GM19395 (cell line): ENCODE measurements at regions not wholly inside any gene's neighbourhood (a gene's known extent, or its start where the extent isn't known, plus 50 kb on each side); places are given as distances from the start of the nearest gene placed in this dataset.

Source experiments
- ATAC-seq: cut with Tn5 transposase; IDR thresholded peaks from one replicate; pipeline ENCODE4 v1.9.1; 2021; ENCODE audit warnings: mild to moderate bottlenecking, moderate library complexity; ENCODE audit not compliant: unreplicated experiment

GRCh38 chr13:63972328-63972727, 2556.7 kb upstream of the PCDH20 start:
- ATAC-seq, result no peak

- ATAC-seq, result no peak
These were observed 2539.0 kb upstream of the PCDH20 start for GRCh38 chr13:63954683-63955082.

- ATAC-seq, result no peak
These were observed 2532.4 kb upstream of the PCDH20 start for GRCh38 chr13:63948045-63948444.

GRCh38 chr13:63944911-63945310, 2529.3 kb upstream of the PCDH20 start:
- no peak for ATAC-seq

GRCh38 chr13:63942372-63942771, 2526.7 kb upstream of the PCDH20 start:
- ATAC-seq, result no peak

GRCh38 chr13:63938851-63939250, 2523.2 kb upstream of the PCDH20 start:
- no peak for ATAC-seq

- ATAC-seq, result no peak
These were observed 2494.9 kb upstream of the PCDH20 start for GRCh38 chr13:63910511-63910910.

- ATAC-seq, result no peak
These were observed 2494.2 kb upstream of the PCDH20 start for GRCh38 chr13:63909726-63910375.

- ATAC-seq, result no peak
These were observed 2486.5 kb upstream of the PCDH20 start for GRCh38 chr13:63902141-63902540.

GRCh38 chr13:63901630-63902029, 2486.0 kb upstream of the PCDH20 start:
- no peak for ATAC-seq

- no peak for ATAC-seq
These were observed 2484.8 kb upstream of the PCDH20 start for GRCh38 chr13:63900406-63900805.

GRCh38 chr13:63896321-63896720, 2480.7 kb upstream of the PCDH20 start:
- no peak for ATAC-seq

- ATAC-seq, result no peak
These were observed 2466.4 kb upstream of the PCDH20 start for GRCh38 chr13:63882052-63882451.

GRCh38 chr13:63880705-63881104, 2465.1 kb upstream of the PCDH20 start:
- no peak for ATAC-seq

- no peak for ATAC-seq
These were observed 2458.3 kb upstream of the PCDH20 start for GRCh38 chr13:63873936-63874335.

- ATAC-seq, result no peak
These were observed 2448.7 kb upstream of the PCDH20 start for GRCh38 chr13:63864171-63864902.

- ATAC-seq, result no peak
These were observed 2439.9 kb upstream of the PCDH20 start for GRCh38 chr13:63855457-63856118.

GRCh38 chr13:63853816-63854215, 2438.2 kb upstream of the PCDH20 start:
- ATAC-seq, result no peak

- no peak for ATAC-seq
These were observed 2435.9 kb upstream of the PCDH20 start for GRCh38 chr13:63851526-63851925.

GRCh38 chr13:63843766-63844699, 2428.4 kb upstream of the PCDH20 start:
- ATAC-seq, result no peak

- no peak for ATAC-seq
These were observed 2426.5 kb upstream of the PCDH20 start for GRCh38 chr13:63842102-63842501.
